IMR-90 (cell line): ENCODE measurements at regions not wholly inside any gene's neighbourhood (a gene's known extent, or its start where the extent isn't known, plus 50 kb on each side); places are given as distances from the start of the nearest gene placed in this dataset.

Experiments
- ATAC-seq: fragments of 200-7000 bp; cut with Tn5 transposase; 2 replicates; pipeline ENCODE4 v1.9.1; 2020; ENCODE audit warnings: low read depth, mild to moderate bottlenecking, moderate library complexity
- BruUV-seq: library from RNA; stranded (reverse); fragments of 400-500 nt; replicated peaks from 2 replicates; lab custom pipeline; 2021; lab: Mats Ljungman, UMichigan
- CTCF ChIA-PET: fragments of 300-600 bp; formaldehyde crosslinking; extraction: SDS; loops from one replicate; lab custom pipeline; 2021; ENCODE audit warnings: antibody characterized with exemption; lab: Yijun Ruan, JAX
- POLR2A ChIA-PET: fragments of 300-600 bp; sonication (Branson Sonifier 250); formaldehyde crosslinking; loops from one replicate; lab custom pipeline; 2022; ENCODE audit warnings: antibody characterized with exemption; ENCODE audit not compliant: unreplicated experiment; lab: Charles Lee
- DNase-seq: peaks from one replicate; pipeline ENCODE4 v3.0.0; 2013
- H2AFZ ChIP-seq: replicated peaks from 2 replicates; pipeline ENCODE3; 2013; ENCODE audit warnings: low read length, mild to moderate bottlenecking; ENCODE audit not compliant: poor library complexity
- H2AK5ac ChIP-seq: 2 replicates; pipeline ENCODE4 v1.6.1; 2013; ENCODE audit warnings: low read depth, low read length, inconsistent platforms
- H2AK9ac ChIP-seq: replicated peaks from 2 replicates; pipeline ENCODE3; 2013; ENCODE audit warnings: mild to moderate bottlenecking, low read depth, low read length, moderate library complexity; ENCODE audit not compliant: poor library complexity
- H2BK120ac ChIP-seq: 2 replicates; pipeline ENCODE4 v1.6.1; 2013; ENCODE audit warnings: low read depth, low read length, inconsistent platforms
- H2BK15ac ChIP-seq: 3 replicates; pipeline ENCODE4 v1.6.1; 2013; ENCODE audit warnings: low read depth, low read length, inconsistent platforms
- H2BK20ac ChIP-seq: 2 replicates; pipeline ENCODE4 v1.6.1; 2013; ENCODE audit warnings: low read depth, mild to moderate bottlenecking, inconsistent platforms, low read length, moderate library complexity
- H2BK5ac ChIP-seq: 2 replicates; pipeline ENCODE4 v1.6.1; 2013; ENCODE audit warnings: mild to moderate bottlenecking, low read depth, low read length, inconsistent platforms; ENCODE audit not compliant: poor library complexity, severe bottlenecking
- H3K14ac ChIP-seq: replicated peaks from 2 replicates; pipeline ENCODE4 v1.6.1; 2013; ENCODE audit warnings: low read depth, low read length, inconsistent platforms
- H3K18ac ChIP-seq: 2 replicates; pipeline ENCODE4 v1.6.1; 2013; ENCODE audit warnings: low read depth, low read length, control low read depth
- H3K23ac ChIP-seq: 2 replicates; pipeline ENCODE4 v1.6.1; 2013; ENCODE audit warnings: low read depth, low read length, inconsistent platforms
- H3K27ac ChIP-seq: 2 replicates; pipeline ENCODE4 v1.5.1; 2013; ENCODE audit warnings: mild to moderate bottlenecking, control low read depth, low read length; ENCODE audit not compliant: insufficient read depth
- H3K27me3 ChIP-seq: 2 replicates; pipeline ENCODE4 v1.6.1; 2013; ENCODE audit warnings: low read length; ENCODE audit not compliant: control insufficient read depth, insufficient read depth
- H3K36me3 ChIP-seq: 2 replicates; pipeline ENCODE4 v1.6.1; 2013; ENCODE audit warnings: low read length, mixed read lengths; ENCODE audit not compliant: control insufficient read depth, insufficient read depth
- H3K4ac ChIP-seq: 2 replicates; pipeline ENCODE4 v1.6.1; 2013; ENCODE audit warnings: low read depth, low read length, inconsistent platforms
- H3K4me1 ChIP-seq: 2 replicates; pipeline ENCODE4 v1.6.1; 2013; ENCODE audit warnings: low read length, mixed read lengths; ENCODE audit not compliant: control insufficient read depth, insufficient read depth
- H3K4me2 ChIP-seq: 2 replicates; pipeline ENCODE4 v1.6.1; 2013; ENCODE audit warnings: low read depth, mild to moderate bottlenecking, control low read depth, low read length, moderate library complexity
- H3K4me3 ChIP-seq: 2 replicates; pipeline ENCODE4 v1.5.1; 2013; ENCODE audit warnings: low read depth, mild to moderate bottlenecking, control low read depth, low read length, moderate library complexity; ENCODE audit not compliant: insufficient read depth
- H3K56ac ChIP-seq: 2 replicates; pipeline ENCODE4 v1.6.1; 2013; ENCODE audit warnings: low read length, inconsistent platforms; ENCODE audit not compliant: insufficient read depth; ENCODE audit errors: extremely low read depth
- H3K79me1 ChIP-seq, 2 experiments: 2 replicates each; pipeline ENCODE4 v1.6.1; 2013; ENCODE audit warnings: low read length in 2 of 2, inconsistent platforms in 1 of 2, low read depth in 1 of 2
- H3K9ac ChIP-seq: 2 replicates; pipeline ENCODE4 v1.6.1; 2013; ENCODE audit warnings: low read depth, low read length, control low read depth
- H3K9me1 ChIP-seq: 2 replicates; pipeline ENCODE4 v1.6.1; 2013; ENCODE audit warnings: low read length, inconsistent platforms; ENCODE audit not compliant: insufficient read depth
- H3K9me3 ChIP-seq: 2 replicates; pipeline ENCODE4 v1.6.1; 2013; ENCODE audit warnings: low read length; ENCODE audit not compliant: control insufficient read depth, insufficient read depth
- H4K20me1 ChIP-seq: 2 replicates; pipeline ENCODE4 v1.6.1; 2013; ENCODE audit warnings: low read length, inconsistent platforms; ENCODE audit not compliant: insufficient read depth
- H4K5ac ChIP-seq: 2 replicates; pipeline ENCODE4 v1.6.1; 2013; ENCODE audit warnings: mild to moderate bottlenecking, low read depth, low read length, control low read depth
- H4K8ac ChIP-seq, 2 experiments: 2 replicates each; pipeline ENCODE4 v1.6.1; 2013; ENCODE audit warnings: low read depth in 2 of 2, low read length in 2 of 2, control low read depth in 1 of 2, inconsistent platforms in 1 of 2
- H4K91ac ChIP-seq: 2 replicates; pipeline ENCODE4 v1.6.1; 2013; ENCODE audit warnings: low read depth, low read length, inconsistent platforms; ENCODE audit not compliant: insufficient read depth
- CEBPB ChIP-seq: IDR thresholded peaks from 2 replicates; pipeline ENCODE4 v1.6.1; 2012; ENCODE audit warnings: low read depth, low read length, improper control_type of control experiment
- CHD1 ChIP-seq: IDR thresholded peaks from 2 replicates; pipeline ENCODE4 v1.6.1; 2012; ENCODE audit warnings: low read depth, low read length, improper control_type of control experiment
- CTCF ChIP-seq: conservative IDR thresholded peaks from 2 replicates; pipeline ENCODE4 v1.5.1; 2012; ENCODE audit warnings: mild to moderate bottlenecking, low read depth, low read length, improper control_type of control experiment
- MAFK ChIP-seq: IDR thresholded peaks from 2 replicates; pipeline ENCODE4 v1.6.1; 2012; ENCODE audit warnings: low read depth, low read length, improper control_type of control experiment
- RCOR1 ChIP-seq: IDR thresholded peaks from 2 replicates; pipeline ENCODE4 v1.6.1; 2012; ENCODE audit warnings: mild to moderate bottlenecking, low read length, improper control_type of control experiment; ENCODE audit not compliant: insufficient replicate concordance
- SMC3 ChIP-seq: fragments of 150-350 bp; IDR thresholded peaks from 2 replicates; pipeline ENCODE4 v1.6.1; 2016; ENCODE audit warnings: low read depth, mild to moderate bottlenecking, antibody characterized with exemption, low read length, moderate library complexity
- WGBS, 2 experiments: methylation state at CpG; one replicate each; pipeline versions ENCODE4 v1.1.5 to v1.1.7; 2013; ENCODE audit warnings: missing lambda C conversion rate in 2 of 2; ENCODE audit not compliant: insufficient read length in 1 of 2; ENCODE audit errors: extremely low coverage in 2 of 2; 5-methylcytosine and 5-hydroxymethylcytosine counted together
- dilution Hi-C: fragments of 300-500 bp; cut with HindIII; formaldehyde crosslinking; loops from one replicate; pipeline ENCODE4 v1.14.3; 2018; ENCODE audit warnings: low sequenced_read_pairs; ENCODE audit not compliant: unreplicated experiment
- in situ Hi-C: fragments of 300-500 bp; cut with MboI; formaldehyde crosslinking; loops from 3 replicates; pipeline ENCODE4 v1.14.3; 2019; ENCODE audit warnings: low sequenced_read_pairs, inconsistent platforms, mixed read lengths
- intact Hi-C: fragments of 100-400 bp; cut with micrococcal nuclease; formaldehyde crosslinking; loops from 2 replicates; pipeline ENCODE4 v1.10.0; 2022

- Histone ChIP-seq H3K79me1 (no peaks in the 10 kb centered on the region), H4K5ac (no peak overlapping the region), H2AFZ (no peak overlapping the region), H2BK5ac (no peak overlapping the region), H3K56ac (no peak overlapping the region), H3K4me3 (no peak overlapping the region), H3K14ac (no peak overlapping the region), H2AK5ac (0 out of 2 replicates have a peak overlapping the region, but pooled peaks have one; percentile 3), H2BK120ac (no peak overlapping the region), H2BK20ac (no peak overlapping the region), H4K8ac (no peak overlapping the region), H3K4ac (no peak overlapping the region), H3K9ac (no peak overlapping the region), H4K91ac (no peak overlapping the region), H3K9me1 (peaks cover 6% of the 10 kb centered on the region), H4K20me1 (no peaks in the 10 kb centered on the region), H3K9me3 (no peaks in the 10 kb centered on the region), H3K36me3 (no peaks in the 10 kb centered on the region), H3K27me3 (no peaks in the 10 kb centered on the region), H3K4me2 (no peak overlapping the region), H2BK15ac (no peak overlapping the region), H2AK9ac (no peak overlapping the region), H3K18ac (no peak overlapping the region), H3K23ac (no peak overlapping the region), H3K27ac (no peak overlapping the region), H3K4me1 (peaks cover 10% of the 10 kb centered on the region; the same call in 1 of the 2 replicates)
- ATAC-seq = no peak
- DNase-seq = no peak
- CTCF ChIA-PET = no interaction called here
- TF ChIP-seq CTCF = no peak
- no peak for TF ChIP-seq RCOR1
- TF ChIP-seq MAFK = no peak
- no peak for TF ChIP-seq SMC3
- no peak for TF ChIP-seq CEBPB
- TF ChIP-seq CHD1 = no peak
- POLR2A ChIA-PET = no interaction called here
- intact Hi-C loops = no loop called here
- dilution Hi-C loops = no loop called here
- in situ Hi-C loops = no loop called here
- 94% methylated on average over 2 of the region's 4 CpGs; no CpG with 5 or more reads in 1 of the 2 experiments for WGBS, 2 experiments
- BruUV-seq = no TSS peak
Measured at GRCh38 chr1:56433056-56433577, 146.2 kb downstream of the PLPP3 start.
